GM19324 (cell line): ENCODE measurements at regions not wholly inside any gene's neighbourhood (a gene's known extent, or its start where the extent isn't known, plus 50 kb on each side); places are given as distances from the start of the nearest gene placed in this dataset.
"Not testable (repeated sequence)": the region's sequence is repeated elsewhere in the genome, so short reads cannot be mapped to it uniquely, and the experiment has no call there.

Source experiments
- ATAC-seq: cut with Tn5 transposase; IDR thresholded peaks from one replicate; pipeline ENCODE4 v1.9.1; 2021; ENCODE audit warnings: mild to moderate bottlenecking, moderate library complexity; ENCODE audit not compliant: unreplicated experiment, low FRiP score

GRCh38 chr1:29798699-29799566 is 562.6 kb downstream of the PTPRU start:
- ATAC-seq = no peak

GRCh38 chr1:29797125-29797524 is 560.8 kb downstream of the PTPRU start:
- ATAC-seq = not testable (repeated sequence)

GRCh38 chr1:29795965-29796364 is 559.6 kb downstream of the PTPRU start:
- not testable (repeated sequence) for ATAC-seq

- ATAC-seq = no peak
Observed at GRCh38 chr1:29793653-29794348, 557.5 kb downstream of the PTPRU start.

GRCh38 chr1:29793101-29793546 is 556.8 kb downstream of the PTPRU start:
- no peak for ATAC-seq

GRCh38 chr1:29789910-29790247 is 553.6 kb downstream of the PTPRU start:
- ATAC-seq = no peak

GRCh38 chr1:29789221-29789909 is 553.0 kb downstream of the PTPRU start:
- ATAC-seq = no peak

- no peak for ATAC-seq
Observed at GRCh38 chr1:29786791-29787732, 550.7 kb downstream of the PTPRU start.

GRCh38 chr1:29786195-29786594 is 549.9 kb downstream of the PTPRU start:
- ATAC-seq = no peak

GRCh38 chr1:29785554-29785953 is 549.2 kb downstream of the PTPRU start:
- no peak for ATAC-seq

GRCh38 chr1:29785137-29785527 is 548.8 kb downstream of the PTPRU start:
- no peak for ATAC-seq

- ATAC-seq = no peak
Observed at GRCh38 chr1:29784276-29785136, 548.2 kb downstream of the PTPRU start.

GRCh38 chr1:29783508-29784275 is 547.4 kb downstream of the PTPRU start:
- ATAC-seq = no peak

GRCh38 chr1:29782846-29783507 is 546.7 kb downstream of the PTPRU start:
- ATAC-seq = no peak

- ATAC-seq = no peak
Observed at GRCh38 chr1:29779146-29779545, 542.8 kb downstream of the PTPRU start.

GRCh38 chr1:29777522-29777921 is 541.2 kb downstream of the PTPRU start:
- ATAC-seq = no peak

GRCh38 chr1:29774355-29774754 is 538.0 kb downstream of the PTPRU start:
- no peak for ATAC-seq

GRCh38 chr1:29772584-29773100 is 536.3 kb downstream of the PTPRU start:
- ATAC-seq = no peak
